ENCODE measurements at regions not wholly inside any gene's neighbourhood (a gene's known extent, or its start where the extent isn't known, plus 50 kb on each side); places are given as distances from the start of the nearest gene placed in this dataset.

DNA sequence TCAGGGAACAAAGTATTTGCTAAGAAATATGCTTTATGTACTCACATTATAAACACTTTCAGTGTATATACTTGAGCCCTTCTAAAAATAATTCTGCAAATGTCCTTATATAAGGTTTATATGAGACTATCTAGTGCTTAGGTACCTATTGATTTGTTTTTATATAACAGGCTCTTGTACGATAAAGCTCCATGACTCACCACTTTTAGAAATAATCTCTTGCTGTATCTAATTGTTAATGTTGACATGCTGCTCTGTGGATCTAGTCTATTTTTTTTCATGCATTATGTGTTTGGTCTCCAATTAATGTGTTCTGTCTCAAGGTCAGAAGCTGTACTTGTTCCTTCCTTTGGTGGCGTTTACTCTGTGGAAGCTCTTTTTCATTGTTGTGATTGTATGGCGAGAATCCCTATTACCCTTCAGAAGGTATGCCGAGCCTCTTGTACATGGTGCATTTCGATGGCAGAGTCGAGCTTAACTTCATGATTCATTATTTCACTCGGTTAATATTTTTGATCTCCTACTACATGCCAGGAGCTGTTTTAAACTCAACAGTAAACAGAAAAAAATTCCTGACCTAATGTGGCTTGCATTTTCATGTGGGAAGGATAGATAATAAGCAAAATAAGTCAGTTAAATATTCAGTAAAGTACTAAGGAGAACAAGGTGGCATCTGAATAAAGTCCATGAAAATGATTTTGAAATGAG is 361.6 kb downstream of the COG6 start:
- H3K79me2 ChIP-seq (ENCODE audit: control insufficient read depth, low read length) = no peaks in the 10 kb centered on the region
- H3K27ac ChIP-seq (ENCODE audit: low read depth, low read length) = no peak overlapping the region
- no peaks in the 10 kb centered on the region for H4K20me1 ChIP-seq (ENCODE audit: control insufficient read depth, insufficient read depth, low read depth, low read length)
- H3K9me2 ChIP-seq (replicated peaks; ENCODE audit: control insufficient read depth, low read length) = no peaks in the 10 kb centered on the region
- no peaks in the 10 kb centered on the region for H3F3A ChIP-seq (ENCODE audit: control insufficient read depth, insufficient read depth)
- no peaks in the 10 kb centered on the region for H3K36me3 ChIP-seq (ENCODE audit: control insufficient read depth, low read length)
- no peaks in the 10 kb centered on the region for H3K27me3 ChIP-seq (ENCODE audit: control insufficient read depth, low read length)
- H3K4me3 ChIP-seq (ENCODE audit: low read length) = no peak overlapping the region
- H3K4me2 ChIP-seq (ENCODE audit: low read length) = no peak overlapping the region
- peaks cover 5% of the 10 kb centered on the region for H3K4me1 ChIP-seq (ENCODE audit: control insufficient read depth, low read length)
- no peaks in the 10 kb centered on the region for H3K9me3 ChIP-seq (ENCODE audit: control insufficient read depth, insufficient read depth, low read length)
- TF ChIP-seq EZH2phosphoT487 (IDR thresholded peaks at IDR 0.05; ENCODE audit: borderline replicate concordance, low read length) = no peak
- TF ChIP-seq, protein P1, sequence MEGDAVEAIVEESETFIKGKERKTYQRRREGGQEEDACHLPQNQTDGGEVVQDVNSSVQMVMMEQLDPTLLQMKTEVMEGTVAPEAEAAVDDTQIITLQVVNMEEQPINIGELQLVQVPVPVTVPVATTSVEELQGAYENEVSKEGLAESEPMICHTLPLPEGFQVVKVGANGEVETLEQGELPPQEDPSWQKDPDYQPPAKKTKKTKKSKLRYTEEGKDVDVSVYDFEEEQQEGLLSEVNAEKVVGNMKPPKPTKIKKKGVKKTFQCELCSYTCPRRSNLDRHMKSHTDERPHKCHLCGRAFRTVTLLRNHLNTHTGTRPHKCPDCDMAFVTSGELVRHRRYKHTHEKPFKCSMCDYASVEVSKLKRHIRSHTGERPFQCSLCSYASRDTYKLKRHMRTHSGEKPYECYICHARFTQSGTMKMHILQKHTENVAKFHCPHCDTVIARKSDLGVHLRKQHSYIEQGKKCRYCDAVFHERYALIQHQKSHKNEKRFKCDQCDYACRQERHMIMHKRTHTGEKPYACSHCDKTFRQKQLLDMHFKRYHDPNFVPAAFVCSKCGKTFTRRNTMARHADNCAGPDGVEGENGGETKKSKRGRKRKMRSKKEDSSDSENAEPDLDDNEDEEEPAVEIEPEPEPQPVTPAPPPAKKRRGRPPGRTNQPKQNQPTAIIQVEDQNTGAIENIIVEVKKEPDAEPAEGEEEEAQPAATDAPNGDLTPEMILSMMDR (IDR thresholded peaks at IDR 0.05; ENCODE audit: low read depth, low read length, poor library complexity, severe bottlenecking) = no peak

GRCh38 chr13:40017662-40018262 is 362.3 kb downstream of the COG6 start:
- Histone ChIP-seq H3K9me2 (replicated peaks; ENCODE audit: control insufficient read depth, low read length) (no peaks in the 10 kb centered on the region), H3K9me3 (ENCODE audit: control insufficient read depth, insufficient read depth, low read length) (no peaks in the 10 kb centered on the region), H4K20me1 (ENCODE audit: control insufficient read depth, insufficient read depth, low read depth, low read length) (no peaks in the 10 kb centered on the region), H3K4me2 (ENCODE audit: low read length) (no peak overlapping the region), H3K4me1 (ENCODE audit: control insufficient read depth, low read length) (peaks cover 5% of the 10 kb centered on the region), H3K27ac (ENCODE audit: low read depth, low read length) (no peak overlapping the region), H3K79me2 (ENCODE audit: control insufficient read depth, low read length) (no peaks in the 10 kb centered on the region), H3K36me3 (ENCODE audit: control insufficient read depth, low read length) (no peaks in the 10 kb centered on the region), H3F3A (ENCODE audit: control insufficient read depth, insufficient read depth) (no peaks in the 10 kb centered on the region), H3K4me3 (ENCODE audit: low read length) (no peak overlapping the region), H3K27me3 (ENCODE audit: control insufficient read depth, low read length) (no peaks in the 10 kb centered on the region)
- TF ChIP-seq EZH2phosphoT487 (IDR thresholded peaks at IDR 0.05; ENCODE audit: borderline replicate concordance, low read length) = no peak
- TF ChIP-seq, protein P1 (IDR thresholded peaks at IDR 0.05; ENCODE audit: low read depth, low read length, poor library complexity, severe bottlenecking) = no peak

- Histone ChIP-seq H3K36me3 (ENCODE audit: control insufficient read depth, low read length) (no peaks in the 10 kb centered on the region), H3K4me2 (ENCODE audit: low read length) (no peak overlapping the region), H3K9me2 (replicated peaks; ENCODE audit: control insufficient read depth, low read length) (no peaks in the 10 kb centered on the region), H3K9me3 (ENCODE audit: control insufficient read depth, insufficient read depth, low read length) (no peaks in the 10 kb centered on the region), H3K4me3 (ENCODE audit: low read length) (no peak overlapping the region), H3K4me1 (ENCODE audit: control insufficient read depth, low read length) (no peaks in the 10 kb centered on the region), H3F3A (ENCODE audit: control insufficient read depth, insufficient read depth) (no peaks in the 10 kb centered on the region), H3K79me2 (ENCODE audit: control insufficient read depth, low read length) (no peaks in the 10 kb centered on the region), H3K27ac (ENCODE audit: low read depth, low read length) (no peak overlapping the region), H4K20me1 (ENCODE audit: control insufficient read depth, insufficient read depth, low read depth, low read length) (no peaks in the 10 kb centered on the region), H3K27me3 (ENCODE audit: control insufficient read depth, low read length) (no peaks in the 10 kb centered on the region)
- TF ChIP-seq, protein P1 (IDR thresholded peaks at IDR 0.05; ENCODE audit: low read depth, low read length, poor library complexity, severe bottlenecking) = no peak
- TF ChIP-seq EZH2phosphoT487 (IDR thresholded peaks at IDR 0.05; ENCODE audit: borderline replicate concordance, low read length) = no peak
Measured at GRCh38 chr13:40023595-40024203, 368.2 kb downstream of the COG6 start.
